Retinal pigment epithelial cell (primary cell): ENCODE measurements at regions not wholly inside any gene's neighbourhood (a gene's known extent, or its start where the extent isn't known, plus 50 kb on each side); places are given as distances from the start of the nearest gene placed in this dataset.
A peak's percentile ranks its signal among the peaks of the same experiment; 100 is the strongest.
"Not testable (repeated sequence)": the region's sequence is repeated elsewhere in the genome, so short reads cannot be mapped to it uniquely, and the experiment has no call there.

Source experiments
- DNase-seq: peaks from one replicate; pipeline ENCODE4 v3.0.0-alpha.2; 2010; ENCODE audit warnings: low read depth
- H3K4me3 ChIP-seq: 2 replicates; pipeline ENCODE4 v1.5.1; 2011; ENCODE audit warnings: mild to moderate bottlenecking, low read length, control low read depth, moderate library complexity
- TF ChIP-seq, protein P1 (sequence below): conservative IDR thresholded peaks from 2 replicates; pipeline ENCODE4 v1.5.1; 2011; ENCODE audit warnings: low read depth, low read length, control low read depth, inconsistent platforms

DNA sequence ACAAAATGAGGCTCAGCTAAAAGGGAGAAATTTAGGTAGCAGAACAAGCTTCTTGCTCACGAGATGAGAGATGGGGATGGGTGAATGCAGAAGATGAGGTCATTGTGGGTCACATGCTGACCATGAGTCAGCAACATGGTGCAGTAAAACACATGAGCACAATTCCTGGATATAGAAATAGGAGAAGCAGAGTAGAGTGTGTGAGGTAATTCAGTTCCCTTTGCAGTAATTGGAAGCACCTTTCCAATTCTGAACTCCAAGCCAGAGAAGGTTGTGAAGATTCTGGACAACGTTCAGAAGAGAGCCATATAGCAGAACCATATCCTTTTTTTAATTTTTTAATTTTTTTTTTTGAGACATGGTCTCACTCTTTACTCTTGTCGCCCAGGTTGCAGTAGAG, 62.0 kb upstream of the LMNTD1 start:
- TF ChIP-seq, protein P1, sequence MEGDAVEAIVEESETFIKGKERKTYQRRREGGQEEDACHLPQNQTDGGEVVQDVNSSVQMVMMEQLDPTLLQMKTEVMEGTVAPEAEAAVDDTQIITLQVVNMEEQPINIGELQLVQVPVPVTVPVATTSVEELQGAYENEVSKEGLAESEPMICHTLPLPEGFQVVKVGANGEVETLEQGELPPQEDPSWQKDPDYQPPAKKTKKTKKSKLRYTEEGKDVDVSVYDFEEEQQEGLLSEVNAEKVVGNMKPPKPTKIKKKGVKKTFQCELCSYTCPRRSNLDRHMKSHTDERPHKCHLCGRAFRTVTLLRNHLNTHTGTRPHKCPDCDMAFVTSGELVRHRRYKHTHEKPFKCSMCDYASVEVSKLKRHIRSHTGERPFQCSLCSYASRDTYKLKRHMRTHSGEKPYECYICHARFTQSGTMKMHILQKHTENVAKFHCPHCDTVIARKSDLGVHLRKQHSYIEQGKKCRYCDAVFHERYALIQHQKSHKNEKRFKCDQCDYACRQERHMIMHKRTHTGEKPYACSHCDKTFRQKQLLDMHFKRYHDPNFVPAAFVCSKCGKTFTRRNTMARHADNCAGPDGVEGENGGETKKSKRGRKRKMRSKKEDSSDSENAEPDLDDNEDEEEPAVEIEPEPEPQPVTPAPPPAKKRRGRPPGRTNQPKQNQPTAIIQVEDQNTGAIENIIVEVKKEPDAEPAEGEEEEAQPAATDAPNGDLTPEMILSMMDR: no peak
- peak; percentile 70 for DNase-seq
- H3K4me3 ChIP-seq: no peak overlapping the region

DNA sequence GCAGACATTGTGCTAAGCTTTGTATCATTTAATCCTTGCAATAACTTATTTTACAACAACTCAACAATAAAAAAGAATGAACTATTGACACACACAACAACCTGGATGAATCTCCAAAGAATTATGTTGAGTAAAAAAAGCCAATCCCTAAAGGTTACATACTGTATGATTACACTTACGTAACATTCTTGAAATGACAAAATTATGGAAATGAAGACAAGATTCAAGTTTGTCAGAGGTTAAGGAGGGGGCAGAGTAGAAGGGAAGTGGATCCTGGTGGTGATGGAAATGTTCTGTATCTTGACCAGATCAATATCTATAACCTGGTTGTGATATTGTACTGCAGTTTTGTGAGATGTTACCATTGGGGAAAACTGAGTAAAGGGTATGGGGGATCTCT, 63.2 kb upstream of the LMNTD1 start:
- H3K4me3 ChIP-seq: no peak overlapping the region
- DNase-seq: no peak
- TF ChIP-seq, protein P1: no peak

DNA sequence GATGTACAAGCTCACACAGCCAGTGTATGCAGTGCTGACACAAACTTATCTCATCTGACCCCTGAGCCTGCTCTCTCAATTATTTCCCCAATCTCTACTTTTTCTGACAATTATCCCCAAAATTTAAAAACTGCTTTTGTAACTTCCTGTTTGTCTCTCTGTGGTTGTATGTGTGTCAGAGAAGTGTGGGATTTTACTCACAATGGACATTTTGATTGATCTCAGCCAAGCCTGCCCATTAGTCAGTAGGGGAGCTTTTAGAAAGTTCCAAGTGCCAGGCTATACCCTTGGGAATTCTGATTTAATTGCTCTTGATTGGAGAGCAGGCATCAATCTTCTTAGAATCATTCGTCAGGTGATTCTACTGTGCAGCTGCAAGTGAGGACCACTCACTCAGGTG, 64.9 kb upstream of the LMNTD1 start:
- no peak overlapping the region for H3K4me3 ChIP-seq
- TF ChIP-seq, protein P1: no peak
- DNase-seq: no peak

DNA sequence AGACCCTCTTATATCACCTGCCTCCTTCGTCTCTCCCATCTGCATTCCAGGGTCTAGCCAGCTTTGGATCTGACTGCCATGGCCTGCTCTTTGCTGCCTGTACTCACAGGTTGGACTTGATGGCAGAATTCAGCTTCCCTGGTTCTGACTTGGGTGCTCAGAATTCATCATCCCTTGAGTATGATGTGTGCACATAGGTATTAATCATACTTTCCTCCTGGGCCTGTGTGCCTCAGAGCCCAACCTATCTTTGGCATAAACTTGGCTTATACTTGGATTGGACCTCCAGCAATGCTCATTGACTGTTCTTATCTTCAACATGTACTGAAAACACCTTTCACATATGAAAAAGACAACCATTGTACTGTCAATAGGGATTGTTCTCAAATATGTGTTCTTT, 70.7 kb upstream of the LMNTD1 start:
- DNase-seq: no peak
- TF ChIP-seq, protein P1: no peak
- H3K4me3 ChIP-seq: no peak overlapping the region

DNA sequence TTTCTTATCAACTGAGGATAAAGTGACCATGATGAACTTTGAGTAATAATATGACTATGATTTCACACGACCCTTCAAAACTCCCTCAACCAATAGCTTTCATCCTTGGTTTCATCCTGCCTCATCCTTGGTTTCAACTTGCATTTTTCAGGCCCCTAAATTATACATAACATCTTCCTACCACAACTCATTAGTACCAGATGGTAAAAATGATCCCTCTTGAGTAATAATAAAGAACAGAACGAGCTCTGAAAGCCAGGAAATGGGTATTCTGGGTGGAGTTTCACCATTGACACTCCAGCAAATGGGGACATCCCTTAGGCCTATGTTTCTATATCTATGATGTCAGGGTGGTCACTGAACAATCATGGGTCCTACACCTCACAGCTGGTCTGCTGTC, 72.1 kb upstream of the LMNTD1 start:
- no peak overlapping the region for H3K4me3 ChIP-seq
- TF ChIP-seq, protein P1: no peak
- no peak for DNase-seq

DNA sequence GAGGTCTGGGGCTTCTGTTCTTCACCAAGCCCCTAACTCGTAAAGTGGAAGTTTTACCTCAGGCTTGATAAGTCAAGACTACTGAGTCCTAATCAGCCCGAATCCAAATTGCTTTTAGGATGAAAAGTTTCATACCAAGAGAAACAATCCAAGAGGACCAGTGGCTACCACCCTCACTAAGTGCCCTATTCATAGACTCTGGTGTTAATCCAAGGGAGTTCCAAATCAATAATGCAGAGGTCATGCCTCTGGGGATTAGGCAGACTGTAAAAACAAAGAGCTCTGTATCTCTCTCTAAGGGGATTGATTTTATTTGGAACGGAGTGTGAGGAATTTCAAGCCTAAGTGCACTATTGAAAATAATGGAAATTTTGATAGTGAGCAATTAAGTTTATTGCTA, 76.3 kb upstream of the LMNTD1 start:
- DNase-seq: peak; percentile 19
- TF ChIP-seq, protein P1: no peak
- H3K4me3 ChIP-seq: no peak overlapping the region

DNA sequence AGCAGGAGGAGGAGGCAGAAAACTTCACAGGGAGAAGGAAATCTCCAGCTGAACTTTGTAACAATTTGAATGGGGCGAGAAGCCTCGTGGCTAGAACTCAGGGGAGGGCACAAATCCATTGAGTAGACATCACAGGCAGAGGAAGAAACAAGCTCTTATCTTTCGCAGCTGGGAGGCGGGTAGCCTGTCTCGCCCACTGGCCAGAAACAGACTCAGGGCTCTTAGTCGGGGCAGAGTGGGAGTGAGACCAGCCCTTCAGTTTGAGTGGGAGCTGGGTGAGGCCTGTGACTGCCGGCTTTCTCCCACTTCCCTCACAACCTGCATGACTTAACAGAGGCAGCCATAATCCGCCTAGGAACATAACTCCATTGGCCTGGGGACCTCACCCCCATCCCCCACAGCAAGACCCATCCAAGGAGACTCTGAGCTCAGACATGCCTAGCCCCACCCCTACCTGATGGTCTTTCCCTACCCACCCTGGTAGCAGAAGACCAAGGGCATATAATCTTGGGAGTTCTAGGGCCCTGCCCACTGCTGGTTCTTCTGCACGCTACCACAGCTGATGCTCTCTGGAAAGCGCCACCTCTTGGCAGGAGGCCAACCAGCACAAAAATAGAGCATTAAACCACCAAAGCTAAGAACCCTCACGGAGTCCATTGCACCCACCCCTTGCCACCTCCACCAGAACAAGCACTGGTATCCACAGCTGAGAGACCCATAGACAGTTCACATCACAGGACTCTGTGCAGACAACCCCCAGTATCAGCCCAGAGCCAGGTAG, 77.8 kb upstream of the LMNTD1 start:
- DNase-seq: not testable (repeated sequence)

DNA sequence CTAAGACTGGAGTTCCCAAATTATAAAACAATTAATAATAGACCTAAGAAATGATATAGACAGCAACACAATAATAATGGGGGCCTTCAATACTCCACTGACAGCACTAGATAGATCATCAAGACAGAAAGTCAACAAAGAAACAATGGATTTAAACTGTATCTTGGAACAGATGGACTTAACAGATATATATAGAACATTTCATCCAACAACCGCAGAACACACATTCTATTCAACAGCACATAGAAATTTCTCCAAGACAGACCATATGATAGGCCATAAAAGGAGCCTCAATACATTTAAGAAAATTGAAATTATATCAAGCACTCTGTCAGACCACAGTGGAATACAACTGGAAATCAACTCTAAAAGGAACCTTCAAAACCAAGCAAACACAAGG, 80.1 kb upstream of the LMNTD1 start:
- DNase-seq, H3K4me3 ChIP-seq: not testable (repeated sequence)

More for the DNA sequence above, 77.8 kb upstream of the LMNTD1 start:
- H3K4me3 ChIP-seq: not testable (repeated sequence)
